GM12878 (cell line): ENCODE measurements at regions not wholly inside any gene's neighbourhood (a gene's known extent, or its start where the extent isn't known, plus 50 kb on each side); places are given as distances from the start of the nearest gene placed in this dataset.
A peak's percentile ranks its signal among the peaks of the same experiment; 100 is the strongest.

Experiments
- BHLHE40 ChIP-seq, 2 experiments: fragments of 450-650 bp in 1 of 2; IDR thresholded peaks; 2 replicates each; pipeline ENCODE4 v1.6.1; 2011 to 2017; ENCODE audit warnings: low read depth in 2 of 2, borderline replicate concordance in 1 of 2, improper control_type of control experiment in 1 of 2, low read length in 1 of 2, mild to moderate bottlenecking in 1 of 2
- BRCA1 ChIP-seq: IDR thresholded peaks from 2 replicates; pipeline ENCODE4 v1.6.1; 2011; ENCODE audit warnings: low read depth, low read length, improper control_type of control experiment
- CBX5 ChIP-seq: sonication (generic); IDR thresholded peaks from 2 replicates; pipeline ENCODE4 v1.6.1; 2016; ENCODE audit warnings: low read depth, moderate library complexity, mild to moderate bottlenecking, inconsistent platforms
- CTCF ChIP-seq, 3 experiments: IDR thresholded peaks in 2 of 3; conservative IDR thresholded peaks in 1 of 3; 2 replicates each; pipeline ENCODE4 v1.5.1; 2011; ENCODE audit warnings: low read depth in 3 of 3, low read length in 3 of 3, mild to moderate bottlenecking in 3 of 3, control low read depth in 2 of 3, moderate library complexity in 2 of 3, inconsistent platforms in 1 of 3, mixed read lengths in 1 of 3; ENCODE audit not compliant: control insufficient read depth in 2 of 3, insufficient read depth in 1 of 3; ENCODE audit errors: extremely low read depth in 1 of 3
- EP300 ChIP-seq, 2 experiments: fragments of 150-350 bp in 1 of 2; IDR thresholded peaks; 2 replicates each; pipeline ENCODE4 v1.6.1; 2011 to 2012; ENCODE audit warnings: low read depth in 2 of 2, low read length in 2 of 2, borderline replicate concordance in 1 of 2, improper control_type of control experiment in 1 of 2, inconsistent platforms in 1 of 2; ENCODE audit not compliant: control insufficient read depth in 1 of 2
- IKZF2 ChIP-seq, 2 experiments: fragments of 450-650 bp; IDR thresholded peaks; 2 replicates each; pipeline ENCODE4 v1.6.1; 2017; ENCODE audit warnings: mild to moderate bottlenecking in 2 of 2, moderate library complexity in 2 of 2
- IRF3 ChIP-seq: fragments of 450-650 bp; IDR thresholded peaks from 2 replicates; pipeline ENCODE4 v1.6.1; 2014; ENCODE audit warnings: mild to moderate bottlenecking
- MEF2A ChIP-seq: IDR thresholded peaks from 2 replicates; pipeline ENCODE4 v1.6.1; 2011; ENCODE audit warnings: low read depth, mild to moderate bottlenecking, low read length, moderate library complexity; ENCODE audit not compliant: insufficient read depth
- MLLT1 ChIP-seq: fragments of 450-650 bp; IDR thresholded peaks from 2 replicates; pipeline ENCODE4 v1.6.1; 2016; ENCODE audit warnings: mild to moderate bottlenecking
- POLR2AphosphoS5 ChIP-seq: IDR thresholded peaks from 2 replicates; pipeline ENCODE4 v1.6.1; 2011; ENCODE audit warnings: mild to moderate bottlenecking, low read length, inconsistent platforms
- RAD21 ChIP-seq: IDR thresholded peaks from 2 replicates; pipeline ENCODE4 v1.6.1; 2011; ENCODE audit warnings: mild to moderate bottlenecking, low read depth, low read length, moderate library complexity; ENCODE audit not compliant: insufficient read depth
- SMAD1 ChIP-seq: fragments of 450-650 bp; IDR thresholded peaks from 2 replicates; pipeline ENCODE4 v1.6.1; 2018; ENCODE audit warnings: mild to moderate bottlenecking, low read depth; ENCODE audit not compliant: partially characterized antibody
- SREBF2 ChIP-seq: IDR thresholded peaks from 2 replicates; pipeline ENCODE4 v1.6.1; 2012; ENCODE audit warnings: mild to moderate bottlenecking, low read length
- SRF ChIP-seq, 2 experiments: IDR thresholded peaks; 2 replicates each; pipeline ENCODE4 v1.6.1; 2011; ENCODE audit warnings: low read depth in 2 of 2, low read length in 2 of 2, mild to moderate bottlenecking in 1 of 2, moderate library complexity in 1 of 2
- USF2 ChIP-seq: IDR thresholded peaks from 2 replicates; pipeline ENCODE4 v1.6.1; 2011; ENCODE audit warnings: low read depth, low read length, improper control_type of control experiment, borderline replicate concordance
- YY1 ChIP-seq: IDR thresholded peaks from 2 replicates; pipeline ENCODE4 v1.6.1; 2011; ENCODE audit warnings: low read depth, mild to moderate bottlenecking, low read length
- ZBTB40 ChIP-seq: fragments of 450-650 bp; IDR thresholded peaks from 2 replicates; pipeline ENCODE4 v1.6.1; 2016; ENCODE audit warnings: mild to moderate bottlenecking, moderate library complexity, borderline replicate concordance

- TF ChIP-seq USF2 (no peak), MEF2A (no peak), ZBTB40 (no peak), CTCF (IDR thresholded peaks at IDR 0.05 in 2 of 3, conservative IDR thresholded peaks at IDR 0.05 in 1 of 3; ENCODE audit: control insufficient read depth in 2 of 3, extremely low read depth in 1 of 3, insufficient read depth in 1 of 3, low read depth in 3 of 3, low read length in 3 of 3) (peak; percentile 53 to 77 (median 68)), YY1 (0 out of 2 replicates have a peak, but pooled peaks have one; percentile 15), RAD21 (peak; percentile 60), EP300 (IDR thresholded peaks at IDR 0.05; ENCODE audit: borderline replicate concordance in 1 of 2, control insufficient read depth in 1 of 2, low read depth in 2 of 2, low read length in 2 of 2) (no peak), POLR2AphosphoS5 (no peak), SREBF2 (no peak), SMAD1 (no peak), BRCA1 (no peak), MLLT1 (no peak), IKZF2 (IDR thresholded peaks at IDR 0.05) (no peak), IRF3 (no peak), BHLHE40 (IDR thresholded peaks at IDR 0.05; ENCODE audit: borderline replicate concordance in 1 of 2, low read depth in 2 of 2, low read length in 1 of 2) (no peak), SRF (IDR thresholded peaks at IDR 0.05; ENCODE audit: low read depth in 2 of 2, low read length in 2 of 2) (no peak), CBX5 (peak; percentile 97; the same call in 1 of the 2 replicates)
Observed at GRCh38 chr5:6820851-6821479, 107.7 kb downstream of the TENT4A start (continued).
